Suprapubic skin (tissue), 2 donors: ENCODE measurements at regions not wholly inside any gene's neighbourhood (a gene's known extent, or its start where the extent isn't known, plus 50 kb on each side); places are given as distances from the start of the nearest gene placed in this dataset.

ENCODE experiments used
- EP300 ChIP-seq: sonication (generic); formaldehyde crosslinking; IDR thresholded peaks from one replicate; pipeline ENCODE4 v1.6.1; 2017; ENCODE audit warnings: antibody characterized with exemption
- POLR2A ChIP-seq, 2 donors: fragments of 450-650 bp; IDR thresholded peaks; one replicate each; pipeline ENCODE4 v1.6.1; 2017; ENCODE audit warnings: antibody characterized with exemption in 2 of 2, mild to moderate bottlenecking in 2 of 2, moderate library complexity in 2 of 2

- TF ChIP-seq POLR2A (IDR thresholded peaks at IDR 0.05) (no peak), EP300 (no peak)
Observed at GRCh38 chr16:9406038-9406712, 314.7 kb downstream of the HAPSTR1 start.
